ENCODE measurements at regions not wholly inside any gene's neighbourhood (a gene's known extent, or its start where the extent isn't known, plus 50 kb on each side); places are given as distances from the start of the nearest gene placed in this dataset.

DNA sequence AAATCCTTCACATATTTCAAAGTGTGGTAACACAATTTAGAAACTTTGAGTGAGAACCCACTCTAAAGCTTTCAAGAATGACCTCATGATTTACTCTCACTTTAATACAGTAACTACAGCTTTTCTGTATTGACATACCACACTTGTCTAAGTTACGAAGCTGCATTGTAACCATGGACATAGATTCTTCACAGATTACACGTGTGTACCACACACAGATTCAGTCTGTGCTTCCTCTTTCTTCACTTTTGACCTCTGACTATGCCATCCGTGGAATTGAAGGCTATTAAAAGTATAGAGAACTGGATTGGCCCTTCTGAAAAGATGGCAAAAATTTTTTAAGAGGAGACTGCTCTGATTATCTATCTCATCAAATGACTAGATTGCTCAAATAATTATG lies 172.7 kb downstream of the TANC2 start:
- H3K4me3 ChIP-seq (ENCODE audit: low read depth, low read length), result no peak overlapping the region
- DNase-seq (ENCODE audit: low read depth), result no peak
- TF ChIP-seq, protein P1, sequence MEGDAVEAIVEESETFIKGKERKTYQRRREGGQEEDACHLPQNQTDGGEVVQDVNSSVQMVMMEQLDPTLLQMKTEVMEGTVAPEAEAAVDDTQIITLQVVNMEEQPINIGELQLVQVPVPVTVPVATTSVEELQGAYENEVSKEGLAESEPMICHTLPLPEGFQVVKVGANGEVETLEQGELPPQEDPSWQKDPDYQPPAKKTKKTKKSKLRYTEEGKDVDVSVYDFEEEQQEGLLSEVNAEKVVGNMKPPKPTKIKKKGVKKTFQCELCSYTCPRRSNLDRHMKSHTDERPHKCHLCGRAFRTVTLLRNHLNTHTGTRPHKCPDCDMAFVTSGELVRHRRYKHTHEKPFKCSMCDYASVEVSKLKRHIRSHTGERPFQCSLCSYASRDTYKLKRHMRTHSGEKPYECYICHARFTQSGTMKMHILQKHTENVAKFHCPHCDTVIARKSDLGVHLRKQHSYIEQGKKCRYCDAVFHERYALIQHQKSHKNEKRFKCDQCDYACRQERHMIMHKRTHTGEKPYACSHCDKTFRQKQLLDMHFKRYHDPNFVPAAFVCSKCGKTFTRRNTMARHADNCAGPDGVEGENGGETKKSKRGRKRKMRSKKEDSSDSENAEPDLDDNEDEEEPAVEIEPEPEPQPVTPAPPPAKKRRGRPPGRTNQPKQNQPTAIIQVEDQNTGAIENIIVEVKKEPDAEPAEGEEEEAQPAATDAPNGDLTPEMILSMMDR (IDR thresholded peaks at IDR 0.05; ENCODE audit: control insufficient read depth, extremely low read depth, insufficient read depth), result no peak

DNA sequence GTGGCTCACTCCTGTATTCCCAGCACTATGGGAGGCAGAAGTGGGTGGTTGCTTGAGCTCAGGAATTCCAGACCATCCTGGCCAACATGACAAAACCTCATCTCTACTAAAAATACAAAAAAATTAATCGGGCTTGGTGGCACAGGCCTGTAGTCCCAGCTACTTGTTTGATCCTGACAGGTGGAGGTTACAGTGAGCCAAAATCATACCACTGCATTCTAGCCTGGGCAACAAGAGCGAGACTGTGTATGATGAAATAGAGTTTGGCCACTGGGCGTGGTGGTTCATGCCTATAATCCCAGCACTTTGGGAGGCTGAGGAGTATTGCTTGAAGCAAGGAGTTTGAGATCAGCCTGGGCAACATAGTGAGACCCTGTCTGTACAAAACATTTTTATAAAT lies 173.3 kb downstream of the TANC2 start:
- H3K4me3 ChIP-seq (ENCODE audit: low read depth, low read length), result no peak overlapping the region
- no peak for DNase-seq (ENCODE audit: low read depth)
- TF ChIP-seq, protein P1 (IDR thresholded peaks at IDR 0.05; ENCODE audit: control insufficient read depth, extremely low read depth, insufficient read depth), result no peak

DNA sequence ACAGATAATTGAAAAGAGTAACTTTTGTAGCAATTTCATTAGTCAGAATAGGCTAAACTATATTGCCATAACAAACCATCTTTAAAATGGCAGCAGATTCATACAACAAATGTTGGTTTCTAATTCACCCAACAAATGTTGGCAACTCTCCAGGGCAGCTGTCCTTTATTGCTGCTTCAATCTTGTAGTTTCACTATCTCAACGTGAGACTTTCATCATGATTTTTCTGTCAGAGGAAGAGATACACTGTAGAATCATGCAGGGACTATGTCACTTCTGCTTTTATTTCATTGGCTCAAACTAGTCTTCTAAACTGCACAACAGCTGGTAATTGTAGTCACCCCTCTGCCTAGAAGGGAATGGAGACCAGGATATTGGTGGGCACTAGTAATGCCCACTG lies 174.2 kb downstream of the TANC2 start:
- DNase-seq (ENCODE audit: low read depth), result no peak
- TF ChIP-seq, protein P1 (IDR thresholded peaks at IDR 0.05; ENCODE audit: control insufficient read depth, extremely low read depth, insufficient read depth), result no peak
- no peak overlapping the region for H3K4me3 ChIP-seq (ENCODE audit: low read depth, low read length)

DNA sequence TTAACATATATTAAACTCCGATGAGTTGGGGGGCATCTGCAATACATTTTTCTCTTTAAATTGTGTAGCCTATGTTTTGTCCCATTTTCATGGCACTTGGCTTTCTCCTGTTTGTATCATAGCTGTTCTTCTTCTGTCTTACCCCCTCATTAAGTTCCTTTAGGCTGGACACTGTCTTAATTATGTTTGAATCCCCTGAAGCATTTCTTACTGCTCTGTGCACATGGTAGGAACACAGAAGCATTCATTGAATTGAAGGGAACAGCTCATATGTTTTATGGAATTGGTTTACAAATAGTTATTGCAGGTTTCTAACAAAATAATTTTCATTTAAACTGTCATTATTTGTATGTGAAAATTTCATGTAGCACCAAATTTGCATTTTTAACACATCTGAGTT lies 176.8 kb downstream of the TANC2 start:
- no peak overlapping the region for H3K4me3 ChIP-seq (ENCODE audit: low read depth, low read length)
- no peak for DNase-seq (ENCODE audit: low read depth)
- TF ChIP-seq, protein P1 (IDR thresholded peaks at IDR 0.05; ENCODE audit: control insufficient read depth, extremely low read depth, insufficient read depth), result no peak

DNA sequence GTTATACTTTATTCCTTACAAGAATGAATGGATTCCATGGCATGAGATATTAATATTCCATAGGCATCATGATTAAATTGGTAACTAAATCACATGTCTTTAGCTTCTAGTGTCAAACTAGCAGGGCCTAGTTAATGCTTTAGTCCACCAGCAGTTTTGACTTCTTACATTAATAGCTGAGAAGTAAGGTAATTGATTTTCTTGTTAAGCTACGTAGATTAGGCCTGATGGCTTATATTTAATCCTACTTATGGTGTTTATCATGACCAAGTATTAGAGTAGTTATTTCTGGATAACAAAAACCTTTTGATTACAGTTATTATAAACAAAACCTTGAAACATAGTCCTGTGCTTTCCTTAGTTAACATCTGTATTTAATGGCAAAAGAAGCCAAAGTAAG lies 184.5 kb downstream of the TANC2 start:
- DNase-seq (ENCODE audit: low read depth), result no peak
- TF ChIP-seq, protein P1 (IDR thresholded peaks at IDR 0.05; ENCODE audit: control insufficient read depth, extremely low read depth, insufficient read depth), result no peak
- no peak overlapping the region for H3K4me3 ChIP-seq (ENCODE audit: low read depth, low read length)

DNA sequence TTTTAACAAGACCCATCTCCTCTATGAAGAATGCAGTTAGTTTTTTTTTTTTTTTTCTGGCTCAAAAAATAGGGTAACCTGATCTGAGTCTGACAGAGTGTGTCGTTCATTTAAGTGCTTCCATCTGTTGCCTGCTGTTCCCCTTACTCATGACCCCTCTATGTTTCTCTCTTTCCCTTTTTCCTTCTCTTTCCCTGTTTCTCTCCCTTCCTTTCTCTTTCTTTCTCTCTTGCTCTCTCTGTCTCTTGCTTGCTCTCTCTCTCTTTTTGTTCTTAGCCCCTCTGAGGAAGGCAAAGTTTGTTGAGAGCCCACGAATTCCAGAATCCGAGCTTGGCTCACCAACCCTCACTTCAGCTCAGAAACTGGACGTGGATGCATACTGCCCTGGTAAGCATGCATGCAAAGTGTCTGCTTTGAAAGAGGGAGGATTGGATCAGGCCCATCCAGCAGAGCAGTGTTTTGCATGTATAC lies 185.0 kb downstream of the TANC2 start:
- no peak for DNase-seq (ENCODE audit: low read depth)
- TF ChIP-seq, protein P1 (IDR thresholded peaks at IDR 0.05; ENCODE audit: control insufficient read depth, extremely low read depth, insufficient read depth), result no peak
- no peak overlapping the region for H3K4me3 ChIP-seq (ENCODE audit: low read depth, low read length)

DNA sequence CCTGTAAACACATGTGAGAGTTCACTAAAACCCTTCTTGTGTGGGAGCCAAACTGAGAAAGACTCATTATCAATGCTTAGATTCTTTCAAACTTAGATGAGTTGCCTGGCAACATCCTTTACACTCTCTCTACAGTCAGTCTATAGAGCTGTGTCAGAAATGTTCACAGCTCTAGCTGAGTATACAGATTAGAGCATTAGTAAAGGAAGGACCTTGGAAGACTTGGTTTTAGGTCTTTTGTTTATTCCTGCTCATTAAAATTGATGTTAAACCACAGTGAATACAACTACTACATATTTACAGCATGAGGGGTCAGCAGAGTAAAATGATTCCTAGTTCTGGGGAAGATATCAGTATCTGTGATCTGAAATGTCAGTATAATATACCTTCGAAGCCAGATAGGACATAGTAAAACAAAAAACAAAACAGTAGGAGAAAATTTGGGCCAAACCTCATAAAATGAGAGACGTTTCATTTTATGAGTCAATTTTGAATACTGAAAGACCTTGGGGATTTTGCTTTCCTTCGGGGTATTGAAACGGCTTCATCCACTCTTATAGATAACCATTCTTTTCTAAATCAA lies 186.0 kb downstream of the TANC2 start:
- TF ChIP-seq, protein P1 (IDR thresholded peaks at IDR 0.05; ENCODE audit: control insufficient read depth, extremely low read depth, insufficient read depth), result no peak
- H3K4me3 ChIP-seq (ENCODE audit: low read depth, low read length), result no peak overlapping the region
- DNase-seq (ENCODE audit: low read depth), result no peak
